T47D (cell line): ENCODE measurements at regions not wholly inside any gene's neighbourhood (a gene's known extent, or its start where the extent isn't known, plus 50 kb on each side); places are given as distances from the start of the nearest gene placed in this dataset.
A peak's percentile ranks its signal among the peaks of the same experiment; 100 is the strongest.
"Not testable (repeated sequence)": the region's sequence is repeated elsewhere in the genome, so short reads cannot be mapped to it uniquely, and the experiment has no call there.

Source experiments
- DNase-seq, 2 experiments: peaks; one replicate each; pipeline versions ENCODE4 v3.0.0 to v3.0.0-alpha.2; 2011 to 2012; ENCODE audit warnings: low read depth in 1 of 2, low spot score in 1 of 2
- JUND ChIP-seq: IDR thresholded peaks from 2 replicates; pipeline ENCODE4 v1.6.1; 2012; ENCODE audit warnings: low read depth
- in situ Hi-C: cut with HindIII; loops from 2 replicates; pipeline ENCODE4 v1.10.0; 2016; ENCODE audit warnings: low sequenced_read_pairs, low pct_unique_long_range_greater_than_20kb

DNA sequence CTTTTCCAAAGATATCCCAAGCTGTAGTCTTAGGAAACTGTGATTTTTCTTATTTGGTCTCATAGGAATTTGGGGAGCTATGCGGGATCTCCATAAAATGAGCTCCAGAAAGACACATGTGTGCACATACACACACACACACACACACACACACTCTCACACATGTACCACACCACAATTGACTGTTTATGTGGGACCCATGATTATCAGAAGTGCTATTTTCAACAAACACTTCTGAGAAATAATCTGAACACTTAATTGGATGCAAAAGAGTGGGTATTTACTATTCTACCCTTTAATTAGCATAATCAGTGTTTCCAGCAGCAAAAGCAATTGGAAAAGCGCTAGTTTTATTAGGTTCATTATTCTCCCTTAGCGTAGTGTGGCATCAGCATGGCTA, 150.4 kb upstream of the ALDH3B2 start:
- DNase-seq, in situ Hi-C loops: not testable (repeated sequence)

DNA sequence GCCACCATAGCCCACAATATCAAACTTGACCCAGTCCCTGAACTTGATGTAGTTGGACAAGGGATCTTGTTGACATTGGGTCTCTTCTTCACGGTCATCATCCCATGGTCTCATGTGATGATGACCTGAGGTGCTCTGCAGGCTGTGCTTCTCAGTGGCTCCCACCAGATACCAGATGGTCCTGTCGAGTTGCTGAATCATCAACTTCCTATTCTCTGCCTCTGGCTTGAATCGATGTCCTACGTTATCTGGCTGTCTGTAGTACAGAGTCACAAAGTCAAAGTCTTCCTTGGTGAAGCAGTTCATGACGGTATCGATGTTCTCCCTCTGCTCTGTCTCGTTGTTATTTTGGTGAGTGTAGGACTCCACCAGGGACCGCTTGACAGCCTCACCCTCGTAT, 145.7 kb upstream of the ALDH3B2 start:
- no peak for DNase-seq
- in situ Hi-C loops, result no loop called here
- no peak for TF ChIP-seq JUND

DNA sequence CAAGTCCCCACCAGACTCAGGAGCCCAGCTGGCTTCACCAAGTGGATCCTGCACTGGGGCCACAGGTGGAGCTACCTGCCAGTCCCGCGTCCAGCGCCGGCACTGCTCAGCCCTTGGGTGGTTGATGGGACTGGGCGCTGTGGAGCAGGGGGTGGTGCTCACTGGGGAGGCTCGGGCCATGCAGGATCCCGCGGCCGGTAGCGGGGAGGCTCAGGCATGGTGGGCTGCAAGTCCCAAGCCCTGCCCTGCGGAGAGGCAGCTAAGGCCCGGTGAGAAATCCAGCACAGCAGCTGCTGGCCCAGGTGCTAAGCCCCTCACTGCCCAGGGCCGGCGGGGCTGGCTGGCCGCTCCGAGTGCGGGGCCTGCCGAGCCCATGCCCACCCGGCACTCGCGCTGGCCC, 143.1 kb upstream of the ALDH3B2 start:
- in situ Hi-C loops, DNase-seq: not testable (repeated sequence)

DNA sequence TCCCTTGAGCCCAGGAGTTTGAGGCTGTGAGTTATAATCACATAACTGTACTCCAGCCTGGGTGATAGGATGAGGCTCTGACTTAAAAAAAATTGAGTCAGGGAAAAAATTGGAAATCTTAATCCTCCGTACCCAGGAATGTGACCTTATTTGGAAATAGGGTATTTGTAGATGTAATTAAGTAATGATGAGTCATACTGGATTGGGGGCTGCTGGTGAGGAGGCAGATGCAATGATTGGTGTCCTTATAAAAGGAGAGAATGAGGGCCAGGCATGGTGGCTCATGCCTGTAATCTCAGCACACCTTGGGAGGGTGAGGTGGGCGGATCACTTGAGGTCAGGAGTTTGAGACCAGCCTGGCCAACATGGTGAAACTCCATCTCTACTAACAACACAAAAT, 134.9 kb upstream of the ALDH3B2 start:
- not testable (repeated sequence) for DNase-seq

DNA sequence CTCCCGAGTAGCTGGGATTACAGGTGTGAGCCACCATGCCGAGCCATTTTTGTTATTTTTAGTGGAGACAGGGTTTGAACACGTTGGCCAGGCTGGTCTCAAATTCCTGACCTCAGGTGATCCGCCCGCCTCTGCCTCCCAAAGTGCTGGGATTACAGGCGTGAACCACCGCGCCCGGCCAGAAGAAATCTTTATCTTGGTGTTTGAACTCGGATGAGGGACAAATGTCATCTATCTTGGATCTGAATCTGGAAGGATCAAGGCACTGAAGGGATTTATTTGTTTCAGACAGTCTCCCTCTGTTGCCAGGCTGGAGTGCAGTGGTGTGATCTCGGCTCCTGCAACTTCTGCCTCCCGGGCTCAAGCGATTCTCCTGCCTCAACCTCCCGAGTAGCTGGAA, 133.5 kb upstream of the ALDH3B2 start:
- in situ Hi-C loops, DNase-seq: not testable (repeated sequence)

More for the DNA sequence above, 134.9 kb upstream of the ALDH3B2 start:
- in situ Hi-C loops, result not testable (repeated sequence)

DNA sequence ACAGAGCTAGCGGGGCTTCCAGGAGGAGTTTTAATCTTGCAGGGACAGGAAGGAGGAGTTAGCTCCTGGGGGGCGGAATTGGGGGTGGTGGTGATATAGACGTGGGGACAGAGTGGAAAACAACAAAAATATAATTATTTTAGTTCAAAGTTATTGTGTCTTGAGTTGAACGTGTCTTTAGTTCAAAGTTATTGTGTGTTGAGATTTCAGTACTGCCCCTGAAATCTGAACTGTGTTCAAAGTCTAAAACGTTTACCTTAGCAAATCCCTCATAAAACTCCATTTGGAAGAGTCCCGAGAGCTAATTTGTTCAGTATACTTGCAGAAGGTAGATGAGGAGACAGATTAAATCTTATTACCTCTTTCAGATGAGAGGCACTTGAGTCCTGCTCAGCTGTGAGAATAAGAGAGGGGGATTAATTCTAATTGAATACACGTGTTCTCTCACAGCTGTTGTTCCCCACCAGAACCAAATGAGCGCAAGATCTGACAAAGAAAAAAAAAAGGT, 132.4 kb upstream of the ALDH3B2 start:
- in situ Hi-C loops, DNase-seq: not testable (repeated sequence)

DNA sequence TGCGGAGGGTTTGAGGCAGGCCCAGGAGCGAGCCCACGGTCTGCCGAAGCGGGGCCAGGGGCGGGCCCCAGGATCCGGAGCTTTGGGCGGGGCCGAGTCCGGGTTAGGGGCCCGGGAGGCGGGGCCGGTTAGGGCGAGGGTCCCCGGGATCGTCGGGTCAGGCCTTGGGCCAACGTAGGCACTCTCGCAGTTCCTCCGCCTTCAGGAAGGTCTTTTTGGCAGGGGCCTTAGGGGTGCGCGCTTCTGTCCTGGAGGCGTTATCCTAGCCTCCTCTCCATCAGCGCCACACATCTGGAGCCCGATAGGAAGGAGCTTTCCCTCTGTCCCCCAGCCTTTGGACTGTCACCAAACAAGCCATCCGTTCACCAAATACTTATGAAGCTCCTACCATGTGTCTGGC, 131.8 kb upstream of the ALDH3B2 start:
- DNase-seq, in situ Hi-C loops: not testable (repeated sequence)

DNA sequence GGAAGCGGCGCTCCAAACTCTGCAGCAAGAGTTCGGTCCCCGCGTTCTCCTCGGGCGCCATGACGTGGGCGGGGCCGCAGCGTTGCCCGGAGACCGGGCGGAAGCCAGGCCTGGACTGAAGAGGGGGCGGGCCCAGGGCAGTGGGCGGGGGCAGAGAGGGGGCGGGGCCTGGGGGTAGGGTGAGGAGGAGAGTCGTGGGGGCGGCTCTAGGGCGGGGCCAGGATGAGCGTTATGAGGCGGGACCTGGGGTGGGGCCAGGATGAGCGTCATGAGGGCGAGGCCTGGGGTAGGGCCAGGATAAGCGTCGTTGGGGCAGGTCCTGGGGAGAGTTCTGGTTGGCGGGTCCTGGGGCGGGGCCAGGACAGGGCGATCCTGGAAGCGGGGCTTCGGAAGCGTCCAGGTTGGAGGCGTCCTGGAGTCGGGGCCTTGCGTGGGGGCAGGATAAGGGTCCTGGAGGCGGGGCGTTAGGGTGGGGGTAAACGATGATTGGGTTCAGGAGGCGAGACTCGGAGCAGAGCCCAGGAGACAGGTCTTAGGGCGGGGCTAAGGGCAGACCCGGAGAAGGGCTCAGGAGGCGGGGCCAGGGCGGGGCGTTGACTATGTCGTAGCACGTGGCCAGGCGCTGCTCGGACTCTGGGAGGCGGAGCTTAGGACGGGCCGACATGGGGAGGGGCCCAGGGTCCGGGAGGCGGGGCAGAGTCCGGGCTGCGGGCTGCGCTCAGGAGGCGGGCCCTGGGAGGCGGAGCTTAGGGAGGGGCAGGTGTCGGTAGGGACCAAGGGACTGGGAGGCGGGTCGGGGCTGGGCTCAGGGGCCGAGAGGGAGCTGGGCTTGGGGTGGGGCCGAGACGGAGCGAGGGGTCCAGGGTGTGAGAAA, 131.1 kb upstream of the ALDH3B2 start:
- in situ Hi-C loops, result not testable (repeated sequence)
- DNase-seq, result peak; percentile 87 to 98

DNA sequence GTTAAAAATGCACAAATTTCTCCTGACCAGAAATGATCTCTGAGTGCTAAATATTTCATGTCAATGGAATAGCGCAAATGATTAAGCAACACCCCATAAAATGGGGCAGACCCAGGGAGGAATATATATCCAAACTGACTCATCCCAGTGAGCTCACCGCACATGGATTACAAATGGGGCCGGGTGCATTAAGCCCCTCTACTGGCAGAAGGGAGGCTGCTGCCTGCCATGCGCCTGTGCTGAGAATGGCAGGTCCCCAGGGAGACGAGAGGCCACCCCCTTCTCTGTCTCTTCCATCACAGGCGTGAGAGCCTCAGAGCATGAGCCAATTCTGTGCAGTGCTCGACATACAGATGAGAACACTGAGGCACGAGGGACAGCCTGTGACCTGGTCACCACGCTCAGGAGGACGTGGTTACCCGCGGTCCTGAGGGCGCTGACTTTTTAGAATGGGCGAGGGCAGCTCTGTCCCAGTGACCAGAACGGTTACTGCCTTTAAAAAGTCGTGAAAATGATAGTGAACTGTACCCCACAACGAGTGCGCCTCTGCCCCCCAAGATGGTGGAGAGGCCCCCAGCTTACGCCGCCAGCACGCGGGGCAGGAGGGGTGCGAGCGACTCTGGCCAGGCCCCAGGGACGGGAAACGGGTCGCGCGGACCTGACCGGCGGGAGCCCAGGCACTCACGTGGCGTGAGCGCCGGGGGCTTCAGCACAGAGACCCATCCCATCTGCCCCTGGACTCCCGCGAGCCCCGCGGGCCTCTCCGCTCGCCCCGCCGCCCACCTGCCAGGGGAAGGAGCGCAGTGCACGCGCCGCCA, 130.2 kb upstream of the ALDH3B2 start:
- not testable (repeated sequence) for DNase-seq

DNA sequence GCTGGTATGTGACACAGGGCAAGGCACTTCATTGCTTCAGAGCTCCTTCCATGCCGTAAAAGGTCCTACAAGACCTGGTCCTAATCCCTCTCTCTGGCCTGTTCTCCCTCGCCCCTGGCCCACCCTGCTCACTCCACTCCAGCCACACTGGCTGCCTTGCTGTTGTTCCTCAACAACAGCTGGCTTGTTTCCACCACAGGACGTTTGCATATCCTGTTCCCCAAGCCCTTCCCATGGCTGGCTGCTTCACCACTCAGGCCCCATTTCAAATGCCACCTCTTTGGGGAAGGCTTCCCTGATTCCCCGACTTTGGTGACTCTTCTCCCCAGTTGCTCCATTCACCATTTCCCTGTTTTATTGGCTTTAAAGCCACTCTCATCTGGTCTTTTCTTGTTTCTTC, 129.1 kb upstream of the ALDH3B2 start:
- in situ Hi-C loops, DNase-seq: not testable (repeated sequence)

More for the DNA sequence above, 130.2 kb upstream of the ALDH3B2 start:
- in situ Hi-C loops, result not testable (repeated sequence)

DNA sequence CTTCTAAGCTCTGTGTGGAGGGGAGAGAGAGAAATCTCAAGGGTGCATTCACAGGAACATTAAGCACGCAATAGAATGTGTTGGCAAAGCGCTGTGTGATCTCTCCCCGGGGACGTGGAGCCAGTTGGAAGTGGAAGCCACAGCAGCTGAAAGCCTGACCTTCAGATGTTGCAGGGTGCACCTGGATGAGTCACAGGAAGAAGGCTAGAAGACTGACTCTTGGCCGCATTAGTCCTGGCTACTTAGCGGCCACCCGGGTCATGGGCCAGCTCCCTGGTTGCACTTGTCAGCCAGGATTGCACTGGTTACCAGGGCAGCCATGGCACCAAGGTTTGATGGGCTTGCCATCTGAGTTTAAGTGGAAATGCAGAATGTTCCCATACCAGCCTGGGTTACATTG, 128.6 kb upstream of the ALDH3B2 start:
- DNase-seq, in situ Hi-C loops: not testable (repeated sequence)

DNA sequence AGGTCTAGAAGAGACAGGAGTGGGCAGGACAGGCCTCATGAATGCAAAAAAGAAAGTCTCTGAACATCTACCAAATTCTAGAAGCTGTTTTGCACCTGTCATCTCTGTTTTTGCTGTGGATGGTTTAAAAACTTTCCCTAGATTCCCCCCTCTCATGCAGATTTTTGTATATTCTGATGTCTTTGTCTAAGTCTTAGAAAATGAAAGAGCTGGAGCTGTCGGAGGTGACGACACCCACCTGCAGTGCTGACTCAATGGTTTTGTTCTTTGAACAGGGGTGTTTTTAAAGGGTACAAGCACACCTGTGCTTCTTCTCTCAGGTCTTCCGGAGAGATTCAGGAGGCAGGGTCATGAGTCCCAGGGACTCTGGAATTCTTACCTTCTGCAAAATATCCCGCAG, 128.2 kb upstream of the ALDH3B2 start:
- DNase-seq, in situ Hi-C loops: not testable (repeated sequence)

DNA sequence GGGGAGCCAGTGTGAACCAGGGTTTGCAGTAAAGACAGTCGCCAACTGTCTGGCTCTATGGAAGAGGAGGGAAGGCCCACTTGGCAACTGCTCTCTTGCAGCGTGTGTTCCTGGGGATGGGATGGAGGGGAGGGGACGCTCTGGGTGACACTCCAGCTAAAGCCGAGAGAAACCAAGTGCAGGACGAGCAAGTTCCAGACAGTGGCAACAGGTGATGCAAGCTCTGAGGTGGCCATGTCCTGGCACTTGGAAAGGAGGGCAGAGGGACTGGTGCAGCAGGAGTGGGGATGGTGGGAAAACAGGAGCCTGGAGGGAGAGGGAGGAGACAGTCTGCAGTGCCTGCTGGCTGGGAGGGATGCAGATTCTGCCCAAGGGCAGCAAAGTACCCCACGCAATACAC, 127.0 kb upstream of the ALDH3B2 start:
- DNase-seq, in situ Hi-C loops: not testable (repeated sequence)

DNA sequence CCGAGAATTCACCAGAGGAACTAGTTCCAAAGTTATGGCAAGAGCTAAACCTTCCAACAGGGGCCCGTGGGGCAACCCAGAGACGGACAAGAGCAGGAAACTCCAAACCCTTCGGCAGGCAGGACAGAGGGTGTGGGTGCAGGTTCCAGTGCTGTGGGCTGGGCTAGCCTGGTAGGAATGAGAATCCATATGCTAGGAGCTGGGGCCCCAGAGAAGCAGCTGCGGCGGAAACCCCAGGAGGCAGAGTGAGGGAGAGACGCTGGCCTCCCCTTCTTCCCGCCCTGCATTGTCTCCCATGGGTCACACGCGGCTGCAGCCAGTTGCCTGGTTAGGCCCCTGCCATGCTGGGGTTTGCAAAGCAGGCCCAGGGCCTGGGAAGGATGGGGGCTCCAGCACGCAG, 126.2 kb upstream of the ALDH3B2 start:
- in situ Hi-C loops, DNase-seq: not testable (repeated sequence)

DNA sequence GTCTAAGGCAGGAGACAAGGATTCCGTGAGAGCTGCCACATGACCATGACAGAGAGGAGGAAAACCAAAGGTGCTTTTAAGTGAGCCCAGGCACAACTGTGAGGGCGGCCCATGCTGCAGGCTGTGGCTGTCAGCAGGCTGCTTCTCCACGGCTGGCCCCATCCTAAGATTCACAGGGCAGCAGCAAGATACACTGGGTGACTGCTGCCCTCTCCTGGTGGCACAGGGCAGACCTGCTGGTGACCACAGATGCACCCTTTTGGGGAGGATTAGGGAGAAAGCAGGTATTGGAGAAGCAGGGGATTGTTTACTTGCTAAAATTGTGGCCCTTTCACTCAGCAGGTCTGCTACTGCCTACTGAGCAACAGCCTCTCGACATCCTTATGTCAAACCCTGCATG, 125.4 kb upstream of the ALDH3B2 start:
- in situ Hi-C loops, DNase-seq: not testable (repeated sequence)

DNA sequence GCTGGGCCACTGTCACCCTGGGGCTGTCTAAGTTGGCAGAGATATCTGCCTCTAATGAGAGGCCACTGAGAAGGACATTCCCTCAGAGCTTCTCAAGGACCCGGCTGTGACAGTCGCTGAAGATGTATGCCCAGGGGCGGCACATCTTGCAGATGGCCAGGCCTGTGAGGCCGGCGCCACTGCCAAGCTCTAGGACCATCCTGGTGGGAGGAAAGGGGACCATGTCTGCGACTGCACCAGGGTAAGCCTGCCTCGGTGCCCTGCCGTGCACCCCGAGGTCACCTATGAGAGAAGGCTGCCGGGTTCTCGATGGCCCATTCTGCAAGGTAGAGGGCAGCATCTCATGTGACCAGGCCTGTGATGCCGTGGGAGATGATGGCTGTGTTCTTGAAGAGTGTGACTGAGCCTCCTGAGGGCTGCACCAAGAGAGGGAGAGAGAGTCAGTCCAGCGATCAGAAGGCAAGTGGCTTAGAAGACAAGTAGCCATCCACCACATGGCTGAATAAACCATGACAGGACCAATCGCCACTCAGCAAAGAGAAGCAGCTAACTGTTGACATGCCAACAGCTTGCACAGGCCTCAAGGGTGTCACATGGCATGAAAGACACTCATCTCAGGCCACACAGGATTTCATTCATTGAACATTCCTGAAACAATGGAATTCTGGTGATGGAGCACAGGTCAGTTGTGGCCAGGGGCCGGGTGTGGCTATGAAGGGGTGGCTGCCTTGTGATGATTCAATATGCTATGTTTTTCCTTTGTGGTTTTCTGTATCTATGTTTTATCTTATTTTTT, 123.5 kb upstream of the ALDH3B2 start:
- DNase-seq, in situ Hi-C loops: not testable (repeated sequence)
